ENCODE measurements at regions not wholly inside any gene's neighbourhood (a gene's known extent, or its start where the extent isn't known, plus 50 kb on each side); places are given as distances from the start of the nearest gene placed in this dataset.
"Not testable (repeated sequence)": the region's sequence is repeated elsewhere in the genome, so short reads cannot be mapped to it uniquely, and the experiment has no call there.

GRCh38 chr1:149635290-149635899, 51.7 kb downstream of the PPIAL4C start:
- DNase-seq, result not testable (repeated sequence)
- H3K4me1 Mint-ChIP-seq, result peaks cover 29% of the 10 kb centered on the region

GRCh38 chr1:149636286-149637122, 52.9 kb downstream of the PPIAL4C start:
- not testable (repeated sequence) for H3K9me3 Mint-ChIP-seq; H3K27me3 Mint-ChIP-seq; H3K36me3 Mint-ChIP-seq (ENCODE audit: low read depth)
- DNase-seq, result peak; percentile 85
- peak; percentile 87 for ATAC-seq
- Mint-ChIP-seq H3K4me3 (peak overlapping the region; percentile 87), H3K4me1 (peaks cover 29% of the 10 kb centered on the region), H3K27ac (peak overlapping the region; percentile 100)

More at GRCh38 chr1:149635290-149635899, 51.7 kb downstream of the PPIAL4C start:
- Mint-ChIP-seq H3K27ac (peak overlapping the region; percentile 100), H3K4me3 (peak overlapping the region; percentile 87)
- not testable (repeated sequence) for H3K27me3 Mint-ChIP-seq; H3K9me3 Mint-ChIP-seq; H3K36me3 Mint-ChIP-seq (ENCODE audit: low read depth); ATAC-seq

GRCh38 chr1:149638481-149638880, 54.8 kb downstream of the PPIAL4C start:
- ATAC-seq; H3K9me3 Mint-ChIP-seq; H3K27me3 Mint-ChIP-seq; DNase-seq; H3K4me3 Mint-ChIP-seq; H3K36me3 Mint-ChIP-seq (ENCODE audit: low read depth): not testable (repeated sequence)
- H3K27ac Mint-ChIP-seq, result peak overlapping the region; percentile 39
- H3K4me1 Mint-ChIP-seq, result peaks cover 25% of the 10 kb centered on the region

- H3K36me3 Mint-ChIP-seq (ENCODE audit: low read depth); DNase-seq; ATAC-seq; H3K9me3 Mint-ChIP-seq; H3K27ac Mint-ChIP-seq; H3K4me3 Mint-ChIP-seq; H3K27me3 Mint-ChIP-seq: not testable (repeated sequence)
- peaks cover 21% of the 10 kb centered on the region for H3K4me1 Mint-ChIP-seq
Observed at GRCh38 chr1:149638901-149639658, 55.4 kb downstream of the PPIAL4C start.

GRCh38 chr1:149641179-149641578, 57.5 kb downstream of the PPIAL4C start:
- H3K9me3 Mint-ChIP-seq; DNase-seq; ATAC-seq; H3K4me3 Mint-ChIP-seq; H3K27ac Mint-ChIP-seq; H3K36me3 Mint-ChIP-seq (ENCODE audit: low read depth); H3K27me3 Mint-ChIP-seq: not testable (repeated sequence)
- H3K4me1 Mint-ChIP-seq, result peaks cover 21% of the 10 kb centered on the region

GRCh38 chr1:149644818-149645217, 61.2 kb downstream of the PPIAL4C start:
- peaks cover 10% of the 10 kb centered on the region for H3K4me1 Mint-ChIP-seq
- not testable (repeated sequence) for DNase-seq; H3K27me3 Mint-ChIP-seq; ATAC-seq; H3K4me3 Mint-ChIP-seq; H3K9me3 Mint-ChIP-seq; H3K36me3 Mint-ChIP-seq (ENCODE audit: low read depth); H3K27ac Mint-ChIP-seq

GRCh38 chr1:149646360-149647017, 62.8 kb downstream of the PPIAL4C start:
- not testable (repeated sequence) for H3K36me3 Mint-ChIP-seq (ENCODE audit: low read depth)

GRCh38 chr1:149647018-149647373, 63.3 kb downstream of the PPIAL4C start:
- H3K27ac Mint-ChIP-seq; H3K9me3 Mint-ChIP-seq; H3K36me3 Mint-ChIP-seq (ENCODE audit: low read depth); ATAC-seq; DNase-seq; H3K27me3 Mint-ChIP-seq: not testable (repeated sequence)
- peak overlapping the region; percentile 83 for H3K4me3 Mint-ChIP-seq
- peaks cover 10% of the 10 kb centered on the region for H3K4me1 Mint-ChIP-seq

More at GRCh38 chr1:149646360-149647017, 62.8 kb downstream of the PPIAL4C start:
- DNase-seq (peak; percentile 23), ATAC-seq (peak; percentile 40)
- not testable (repeated sequence) for H3K27me3 Mint-ChIP-seq, H3K9me3 Mint-ChIP-seq
- Mint-ChIP-seq H3K4me1 (peaks cover 10% of the 10 kb centered on the region), H3K4me3 (peak overlapping the region; percentile 83), H3K27ac (peak overlapping the region; percentile 76)

GRCh38 chr1:149657750-149658149, 74.1 kb downstream of the PPIAL4C start:
- not testable (repeated sequence) for H3K4me3 Mint-ChIP-seq; H3K27me3 Mint-ChIP-seq; DNase-seq; H3K27ac Mint-ChIP-seq; ATAC-seq; H3K36me3 Mint-ChIP-seq (ENCODE audit: low read depth); H3K9me3 Mint-ChIP-seq; H3K4me1 Mint-ChIP-seq

- H3K27ac Mint-ChIP-seq; H3K9me3 Mint-ChIP-seq; H3K36me3 Mint-ChIP-seq (ENCODE audit: low read depth); H3K4me3 Mint-ChIP-seq; H3K27me3 Mint-ChIP-seq; ATAC-seq; H3K4me1 Mint-ChIP-seq; DNase-seq: not testable (repeated sequence)
Observed at GRCh38 chr1:149658175-149658574, 74.5 kb downstream of the PPIAL4C start.

GRCh38 chr1:149664624-149665023, 81.0 kb downstream of the PPIAL4C start:
- not testable (repeated sequence) for H3K9me3 Mint-ChIP-seq; H3K4me3 Mint-ChIP-seq; H3K27me3 Mint-ChIP-seq; H3K27ac Mint-ChIP-seq; H3K36me3 Mint-ChIP-seq (ENCODE audit: low read depth); DNase-seq; ATAC-seq; H3K4me1 Mint-ChIP-seq

GRCh38 chr1:149665033-149665432, 81.4 kb downstream of the PPIAL4C start:
- not testable (repeated sequence) for H3K4me1 Mint-ChIP-seq; DNase-seq; H3K9me3 Mint-ChIP-seq; H3K36me3 Mint-ChIP-seq (ENCODE audit: low read depth); ATAC-seq; H3K4me3 Mint-ChIP-seq; H3K27me3 Mint-ChIP-seq; H3K27ac Mint-ChIP-seq

- ATAC-seq, result not testable (repeated sequence)
Observed at GRCh38 chr1:149665528-149665927, 81.9 kb downstream of the PPIAL4C start.

GRCh38 chr1:149673231-149673909, 89.7 kb downstream of the PPIAL4C start:
- not testable (repeated sequence) for H3K27ac Mint-ChIP-seq; H3K4me3 Mint-ChIP-seq; DNase-seq; H3K36me3 Mint-ChIP-seq (ENCODE audit: low read depth); H3K27me3 Mint-ChIP-seq; H3K9me3 Mint-ChIP-seq; ATAC-seq; H3K4me1 Mint-ChIP-seq

More at GRCh38 chr1:149665528-149665927, 81.9 kb downstream of the PPIAL4C start:
- H3K4me3 Mint-ChIP-seq; H3K36me3 Mint-ChIP-seq (ENCODE audit: low read depth); H3K27ac Mint-ChIP-seq; H3K9me3 Mint-ChIP-seq; H3K27me3 Mint-ChIP-seq; H3K4me1 Mint-ChIP-seq; DNase-seq: not testable (repeated sequence)
